HEK293 (cell line): ENCODE measurements at regions not wholly inside any gene's neighbourhood (a gene's known extent, or its start where the extent isn't known, plus 50 kb on each side); places are given as distances from the start of the nearest gene placed in this dataset.

Experiments used
- CTCF ChIA-PET: fragments of 350-600 bp; formaldehyde crosslinking; extraction: SDS; loops from one replicate; lab custom pipeline; 2021; ENCODE audit warnings: antibody characterized with exemption; lab: Yijun Ruan, JAX
- POLR2A ChIA-PET: fragments of 300-600 bp; formaldehyde crosslinking; extraction: SDS; loops from one replicate; lab custom pipeline; 2020; ENCODE audit warnings: antibody characterized with exemption, inconsistent platforms; lab: Yijun Ruan, JAX
- H3K27ac ChIP-seq: fragments of 200-500 bp; sonication (Bioruptor generic); 2 replicates; pipeline ENCODE4 v1.5.1; 2014; ENCODE audit warnings: low read depth, low read length, control low read depth, inconsistent platforms; ENCODE audit errors: extremely low read depth
- H3K36me3 ChIP-seq, 2 experiments: fragments of 200-500 bp in 1 of 2; sonication (Bioruptor generic) in 1 of 2; 1 replicate in 1 of 2; 2 replicates in 1 of 2; pipeline ENCODE4 v1.5.1; 2014 to 2017; ENCODE audit warnings: inconsistent platforms in 2 of 2, low read length in 2 of 2; ENCODE audit not compliant: control insufficient read depth in 2 of 2, insufficient read depth in 1 of 2
- H3K4me1 ChIP-seq: fragments of 200-500 bp; sonication (Bioruptor generic); 2 replicates; pipeline ENCODE4 v1.5.1; 2014; ENCODE audit warnings: mild to moderate bottlenecking, low read length, inconsistent platforms; ENCODE audit not compliant: control insufficient read depth, insufficient read depth
- H3K4me3 ChIP-seq: 2 replicates; pipeline ENCODE4 v1.5.1; 2011; ENCODE audit warnings: low read depth, mild to moderate bottlenecking, control low read depth, low read length, moderate library complexity
- H3K9me3 ChIP-seq: fragments of 200-500 bp; sonication (Bioruptor generic); 2 replicates; pipeline ENCODE4 v1.5.1; 2014; ENCODE audit warnings: low read depth, low read length, inconsistent platforms; ENCODE audit not compliant: control insufficient read depth, insufficient read depth
- BCL11A ChIP-seq: fragments of 450-650 bp; formaldehyde crosslinking; IDR thresholded peaks from 2 replicates; pipeline ENCODE4 v1.5.1; 2016; ENCODE audit warnings: low read depth, missing biosample characterization, missing genetic modification characterization
- FEZF1 ChIP-seq: fragments of 450-650 bp; formaldehyde crosslinking; IDR thresholded peaks from 2 replicates; pipeline ENCODE4 v1.5.1; 2016; ENCODE audit warnings: missing biosample characterization, missing genetic modification characterization
- KLF10 ChIP-seq: fragments of 450-650 bp; IDR thresholded peaks from 2 replicates; pipeline ENCODE4 v1.5.1; 2018; ENCODE audit warnings: missing biosample characterization, mild to moderate bottlenecking, missing genetic modification characterization
- REST ChIP-seq: fragments of 450-650 bp; formaldehyde crosslinking; IDR thresholded peaks from 2 replicates; pipeline ENCODE4 v1.5.1; 2016; ENCODE audit warnings: missing biosample characterization, missing genetic modification characterization
- SP2 ChIP-seq: fragments of 450-650 bp; formaldehyde crosslinking; IDR thresholded peaks from 2 replicates; pipeline ENCODE4 v1.5.1; 2016; ENCODE audit warnings: missing biosample characterization, missing genetic modification characterization
- ZBTB1 ChIP-seq: fragments of 450-650 bp; formaldehyde crosslinking; IDR thresholded peaks from 2 replicates; pipeline ENCODE4 v1.5.1; 2016; ENCODE audit warnings: missing biosample characterization, missing genetic modification characterization
- ZBTB21 ChIP-seq: fragments of 450-650 bp; formaldehyde crosslinking; IDR thresholded peaks from 2 replicates; pipeline ENCODE4 v1.5.1; 2017; ENCODE audit warnings: missing biosample characterization, missing genetic modification characterization
- ZFHX2 ChIP-seq: fragments of 450-650 bp; formaldehyde crosslinking; conservative IDR thresholded peaks from 2 replicates; pipeline ENCODE4 v1.5.1; 2016; ENCODE audit warnings: missing biosample characterization, missing genetic modification characterization
- ZFP41 ChIP-seq: fragments of 450-650 bp; formaldehyde crosslinking; IDR thresholded peaks from 2 replicates; pipeline ENCODE4 v1.5.1; 2016; ENCODE audit warnings: missing biosample characterization, missing genetic modification characterization, borderline replicate concordance
- ZNF114 ChIP-seq: fragments of 450-650 bp; formaldehyde crosslinking; IDR thresholded peaks from 2 replicates; pipeline ENCODE4 v1.5.0; 2017; ENCODE audit warnings: missing biosample characterization, missing genetic modification characterization
- ZNF174 ChIP-seq: fragments of 450-650 bp; formaldehyde crosslinking; IDR thresholded peaks from 2 replicates; pipeline ENCODE4 v1.5.0; 2017; ENCODE audit warnings: missing biosample characterization, mild to moderate bottlenecking, missing genetic modification characterization
- ZNF221 ChIP-seq: fragments of 450-650 bp; formaldehyde crosslinking; IDR thresholded peaks from 2 replicates; pipeline ENCODE4 v1.5.1; 2017; ENCODE audit warnings: missing biosample characterization, missing genetic modification characterization, borderline replicate concordance
- ZNF248 ChIP-seq: fragments of 450-650 bp; formaldehyde crosslinking; IDR thresholded peaks from 2 replicates; pipeline ENCODE4 v1.5.1; 2017; ENCODE audit warnings: missing biosample characterization, missing genetic modification characterization
- ZNF391 ChIP-seq: fragments of 450-650 bp; formaldehyde crosslinking; IDR thresholded peaks from 2 replicates; pipeline ENCODE4 v1.5.1; 2016; ENCODE audit warnings: low read depth, missing biosample characterization, missing genetic modification characterization, borderline replicate concordance
- ZNF521 ChIP-seq: fragments of 450-650 bp; formaldehyde crosslinking; IDR thresholded peaks from 2 replicates; pipeline ENCODE4 v1.5.1; 2017; ENCODE audit warnings: missing biosample characterization, mild to moderate bottlenecking, missing genetic modification characterization
- ZNF529 ChIP-seq: fragments of 450-650 bp; formaldehyde crosslinking; IDR thresholded peaks from 2 replicates; pipeline ENCODE4 v1.5.1; 2017; ENCODE audit warnings: missing genetic modification characterization, missing biosample characterization; ENCODE audit not compliant: insufficient replicate concordance
- ZNF530 ChIP-seq: fragments of 450-650 bp; formaldehyde crosslinking; IDR thresholded peaks from 2 replicates; pipeline ENCODE4 v1.5.1; 2016; ENCODE audit warnings: low read depth, missing biosample characterization, missing genetic modification characterization
- ZNF585B ChIP-seq: fragments of 450-650 bp; formaldehyde crosslinking; IDR thresholded peaks from 2 replicates; pipeline ENCODE4 v1.5.1; 2016; ENCODE audit warnings: missing biosample characterization, missing genetic modification characterization
- ZNF785 ChIP-seq: fragments of 450-650 bp; formaldehyde crosslinking; IDR thresholded peaks from 2 replicates; pipeline ENCODE4 v1.5.1; 2016; ENCODE audit warnings: missing biosample characterization, missing genetic modification characterization
- ZNF791 ChIP-seq: fragments of 450-650 bp; formaldehyde crosslinking; IDR thresholded peaks from 2 replicates; pipeline ENCODE4 v1.5.1; 2016; ENCODE audit warnings: missing biosample characterization, missing genetic modification characterization
- ZNF843 ChIP-seq: fragments of 450-650 bp; formaldehyde crosslinking; IDR thresholded peaks from 2 replicates; pipeline ENCODE4 v1.5.1; 2016; ENCODE audit warnings: missing biosample characterization, missing genetic modification characterization
- ZSCAN5A ChIP-seq: fragments of 450-650 bp; formaldehyde crosslinking; IDR thresholded peaks from 2 replicates; pipeline ENCODE4 v1.5.1; 2016; ENCODE audit warnings: missing biosample characterization, missing genetic modification characterization

- H3K4me3 ChIP-seq, result no peak overlapping the region
- CTCF ChIA-PET, result no interaction called here
- H3K27ac ChIP-seq, result no peak overlapping the region
- no peaks in the 10 kb centered on the region for H3K36me3 ChIP-seq
- TF ChIP-seq ZNF785 (tag by site-specific recombination) (no peak), ZNF585B (tag by site-specific recombination) (no peak), ZNF248 (tag by site-specific recombination) (no peak), ZNF843 (tag by site-specific recombination) (no peak), BCL11A (tag by site-specific recombination) (no peak), ZNF529 (tag by site-specific recombination) (no peak), FEZF1 (tag by site-specific recombination) (no peak), SP2 (no peak), ZFP41 (tag by site-specific recombination) (no peak)
- TF ChIP-seq, all 188 proteins: peak for 0
- POLR2A ChIA-PET, result no interaction called here
- no peaks in the 10 kb centered on the region for H3K4me1 ChIP-seq
- no peaks in the 10 kb centered on the region for H3K9me3 ChIP-seq
These were observed 918.6 kb upstream of the PABPC4L start for GRCh38 chr4:135120195-135120594.

- Histone ChIP-seq H3K36me3 (no peaks in the 10 kb centered on the region), H3K4me1 (no peaks in the 10 kb centered on the region), H3K9me3 (no peaks in the 10 kb centered on the region), H3K4me3 (no peak overlapping the region), H3K27ac (no peak overlapping the region)
- POLR2A ChIA-PET, result no interaction called here
- TF ChIP-seq ZSCAN5A (tag by site-specific recombination) (no peak), ZNF174 (tag by site-specific recombination) (no peak), FEZF1 (tag by site-specific recombination) (no peak), ZNF391 (tag by site-specific recombination) (no peak), ZBTB1 (tag by site-specific recombination) (no peak), KLF10 (tag by site-specific recombination) (no peak), REST (tag by site-specific recombination) (no peak), ZNF221 (tag by site-specific recombination) (no peak), ZFP41 (tag by site-specific recombination) (no peak), ZFHX2 (tag by site-specific recombination) (no peak)
- CTCF ChIA-PET, result no interaction called here
These were observed 912.5 kb upstream of the PABPC4L start for GRCh38 chr4:135114079-135114478.

GRCh38 chr4:135098061-135098460 is 896.5 kb upstream of the PABPC4L start:
- Histone ChIP-seq H3K36me3 (no peaks in the 10 kb centered on the region), H3K4me1 (no peaks in the 10 kb centered on the region), H3K9me3 (no peaks in the 10 kb centered on the region), H3K4me3 (no peak overlapping the region), H3K27ac (no peak overlapping the region)
- CTCF ChIA-PET, result no interaction called here
- TF ChIP-seq ZBTB21 (tag by site-specific recombination) (no peak), ZNF529 (tag by site-specific recombination) (no peak), ZNF114 (tag by site-specific recombination) (no peak), ZNF521 (no peak), ZNF791 (tag by site-specific recombination) (no peak), ZNF530 (tag by site-specific recombination) (no peak)
- POLR2A ChIA-PET, result no interaction called here
